GM19023 (cell line): ENCODE measurements at regions not wholly inside any gene's neighbourhood (a gene's known extent, or its start where the extent isn't known, plus 50 kb on each side); places are given as distances from the start of the nearest gene placed in this dataset.

ENCODE experiments used
- ATAC-seq: cut with Tn5 transposase; IDR thresholded peaks from one replicate; pipeline ENCODE4 v1.9.1; 2021; ENCODE audit warnings: mild to moderate bottlenecking, moderate library complexity; ENCODE audit not compliant: unreplicated experiment

DNA sequence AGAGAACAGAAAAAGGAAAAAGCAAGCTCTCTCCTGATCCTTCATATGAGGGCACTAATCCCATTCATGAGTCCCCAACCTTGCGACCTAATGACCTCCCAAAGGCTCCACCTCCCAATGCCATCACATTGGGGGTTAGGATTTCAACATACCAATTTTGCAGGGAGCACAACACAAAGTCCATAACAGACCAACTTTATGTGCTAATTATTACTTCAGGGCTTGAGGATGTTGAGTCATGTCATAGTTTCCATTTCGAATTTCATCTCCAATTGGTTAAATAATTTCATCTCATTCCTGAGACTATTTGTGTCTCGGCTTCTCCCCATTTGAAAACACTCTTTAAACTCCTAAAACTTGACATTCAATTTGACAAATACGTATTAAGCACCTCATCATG, 69.9 kb upstream of the KLF7 start:
- no peak for ATAC-seq

DNA sequence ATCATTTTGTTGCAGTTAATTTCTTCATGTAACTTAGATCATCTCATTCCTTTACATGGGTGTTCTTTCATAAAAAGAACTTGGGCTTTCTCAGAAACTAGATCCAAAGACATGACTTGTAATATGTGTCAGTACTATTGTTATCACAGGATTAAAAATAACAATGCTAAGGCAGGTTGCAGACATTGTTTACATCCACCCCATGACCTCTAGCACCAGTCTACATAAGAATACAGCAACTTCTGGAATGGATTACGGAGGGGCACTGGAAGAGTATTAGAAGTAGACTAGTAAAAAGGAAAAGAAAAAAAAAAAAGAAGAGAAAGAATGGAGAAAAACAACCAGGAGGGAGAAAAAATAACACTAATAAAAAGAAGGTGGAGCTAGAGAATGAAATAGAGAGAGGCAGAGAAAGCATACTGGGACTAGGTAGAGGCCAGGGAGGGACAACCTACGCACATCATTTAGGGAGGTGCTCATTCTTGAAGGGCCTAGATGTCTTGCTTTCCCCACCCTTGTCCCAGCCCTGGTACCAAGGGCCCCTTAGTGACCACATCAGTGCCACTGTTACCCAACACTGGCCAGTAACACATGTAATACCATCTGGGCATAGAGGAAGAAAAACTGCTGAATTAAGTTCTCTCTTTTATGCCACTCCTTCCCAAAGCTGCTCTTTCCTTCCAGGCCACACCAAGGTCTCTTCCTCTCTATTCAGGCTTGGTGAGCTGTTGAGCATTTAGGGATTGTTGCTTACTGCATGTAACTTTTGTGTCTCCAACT, 70.6 kb upstream of the KLF7 start:
- ATAC-seq = no peak

DNA sequence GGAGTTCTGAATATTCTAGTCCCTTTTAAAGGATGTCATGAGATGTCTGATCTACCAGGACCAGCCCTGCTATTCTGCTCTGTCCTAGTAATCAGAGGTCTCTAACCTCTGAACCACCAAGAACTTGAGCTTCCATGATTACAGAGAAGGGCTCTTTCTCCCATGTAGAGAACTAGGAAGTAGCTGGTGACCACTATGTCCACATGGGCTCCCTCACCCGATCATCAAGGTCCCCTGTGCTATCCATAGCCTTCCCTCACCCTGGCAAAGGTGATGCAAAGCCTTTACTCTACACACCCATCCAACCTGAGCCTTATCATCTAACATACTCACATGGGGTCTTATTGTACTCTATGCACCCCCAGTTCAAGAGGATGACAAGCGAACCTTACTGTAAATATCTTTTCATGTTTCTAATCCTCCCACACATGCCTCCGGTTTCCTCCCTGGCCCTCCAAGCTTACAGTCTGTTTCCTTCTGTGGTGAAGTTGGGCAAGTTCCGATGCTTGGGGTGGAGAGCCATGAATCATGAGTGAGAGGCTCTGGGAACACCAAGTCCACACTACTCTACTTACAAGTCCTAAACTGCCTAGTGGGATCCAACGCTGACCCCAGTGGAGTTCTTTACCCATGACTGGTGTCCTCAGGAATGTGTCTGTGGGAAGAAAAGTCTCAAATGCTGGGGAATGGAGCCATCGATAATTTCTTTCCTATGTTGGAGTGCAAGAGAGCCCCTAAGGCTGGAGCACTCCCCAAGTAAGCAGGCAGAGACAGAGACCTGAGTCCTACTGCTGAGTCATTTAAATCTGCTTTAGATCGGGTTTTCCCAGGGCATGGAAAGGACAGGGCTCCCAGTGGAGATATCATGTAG, 73.3 kb upstream of the KLF7 start:
- no peak for ATAC-seq

DNA sequence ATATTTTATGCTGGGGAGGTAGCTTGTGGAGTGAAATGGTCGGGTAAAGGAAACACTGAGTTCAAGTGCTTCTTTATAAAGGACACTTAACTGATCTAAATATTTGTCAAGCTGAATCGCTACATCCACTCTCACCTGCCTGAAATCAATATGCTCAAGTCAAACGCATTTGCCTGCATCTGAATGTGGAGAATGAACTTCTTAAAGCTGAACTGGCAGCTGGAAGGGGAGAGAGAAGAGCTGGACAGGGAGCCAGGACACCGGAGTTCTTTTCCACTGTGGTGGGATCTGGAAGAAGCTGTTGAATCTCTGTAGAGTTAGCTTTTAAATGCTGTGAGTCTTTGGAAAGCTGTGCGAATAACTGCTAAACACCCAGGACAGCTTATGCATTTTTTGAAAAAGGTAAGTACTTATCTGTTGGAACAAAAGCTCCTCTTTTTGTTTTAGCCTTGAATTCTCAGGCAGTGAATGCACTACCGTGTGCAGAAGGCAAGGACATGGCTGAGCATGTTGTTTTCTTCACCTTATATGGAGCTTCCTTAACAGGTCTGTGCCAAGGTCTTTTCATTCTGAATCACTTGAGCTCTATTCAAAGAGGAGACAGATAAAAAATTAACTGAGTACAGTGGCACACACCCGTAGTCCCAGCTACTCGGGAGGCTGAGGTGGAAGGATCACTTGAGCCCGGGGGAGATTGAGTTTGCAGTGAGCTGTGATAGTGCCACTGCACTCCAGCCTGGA, 74.2 kb upstream of the KLF7 start:
- no peak for ATAC-seq

DNA sequence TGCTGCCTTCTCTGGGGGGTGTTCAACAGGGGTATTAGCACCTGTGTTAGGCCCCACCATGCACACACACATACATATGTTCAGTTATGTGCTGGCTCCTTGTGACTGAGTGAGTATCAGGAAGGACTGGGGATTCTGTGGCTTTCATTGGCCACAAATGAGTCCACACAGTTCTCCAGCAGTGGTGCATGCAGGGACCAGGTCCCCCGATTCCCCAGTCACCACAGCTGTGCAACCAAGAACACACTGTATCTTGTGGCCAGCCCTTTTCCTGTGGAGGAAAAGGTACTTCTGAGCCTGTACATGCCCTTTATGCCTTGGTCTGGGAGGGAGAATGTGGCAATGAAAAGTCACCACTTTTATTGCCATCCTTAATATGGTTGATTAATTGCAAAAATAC, 74.9 kb upstream of the KLF7 start:
- no peak for ATAC-seq

DNA sequence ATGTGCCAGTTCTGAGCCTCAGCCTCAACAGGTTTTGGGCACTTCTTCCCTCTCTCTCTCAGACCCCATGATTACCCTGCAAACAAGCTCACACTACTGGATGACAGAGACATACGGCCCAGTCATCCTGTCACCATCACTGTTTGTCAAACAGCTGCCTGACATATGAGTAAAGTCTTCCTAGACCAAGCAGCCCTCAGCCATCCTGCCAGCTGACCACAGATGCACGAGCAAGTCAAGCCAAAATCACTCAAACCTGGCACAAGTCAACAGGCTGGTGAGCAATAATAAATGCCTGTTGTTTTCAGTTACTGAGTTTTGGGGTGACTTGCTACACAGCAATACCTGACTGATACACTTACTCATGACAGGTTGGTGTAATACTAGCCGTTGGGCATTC, 75.5 kb upstream of the KLF7 start:
- no peak for ATAC-seq

DNA sequence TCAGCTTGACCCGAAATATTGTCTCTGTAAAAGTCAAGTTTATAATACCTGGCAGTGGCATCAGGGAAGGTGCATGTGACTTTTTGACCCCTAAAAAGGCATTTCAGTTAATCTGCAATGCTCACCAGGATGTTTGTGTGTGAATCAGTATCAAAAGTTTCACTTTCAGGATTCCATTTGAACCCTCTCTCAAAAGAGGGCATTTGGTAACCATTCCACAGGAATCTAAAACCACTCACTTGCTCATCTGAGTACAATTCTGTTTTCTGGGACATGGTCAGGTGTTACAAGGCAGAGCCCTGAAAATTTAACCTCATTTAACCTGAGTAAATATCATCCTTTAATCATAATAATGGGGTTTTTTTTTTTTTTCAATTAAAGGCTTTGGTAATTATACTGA, 77.9 kb upstream of the KLF7 start:
- ATAC-seq = no peak

DNA sequence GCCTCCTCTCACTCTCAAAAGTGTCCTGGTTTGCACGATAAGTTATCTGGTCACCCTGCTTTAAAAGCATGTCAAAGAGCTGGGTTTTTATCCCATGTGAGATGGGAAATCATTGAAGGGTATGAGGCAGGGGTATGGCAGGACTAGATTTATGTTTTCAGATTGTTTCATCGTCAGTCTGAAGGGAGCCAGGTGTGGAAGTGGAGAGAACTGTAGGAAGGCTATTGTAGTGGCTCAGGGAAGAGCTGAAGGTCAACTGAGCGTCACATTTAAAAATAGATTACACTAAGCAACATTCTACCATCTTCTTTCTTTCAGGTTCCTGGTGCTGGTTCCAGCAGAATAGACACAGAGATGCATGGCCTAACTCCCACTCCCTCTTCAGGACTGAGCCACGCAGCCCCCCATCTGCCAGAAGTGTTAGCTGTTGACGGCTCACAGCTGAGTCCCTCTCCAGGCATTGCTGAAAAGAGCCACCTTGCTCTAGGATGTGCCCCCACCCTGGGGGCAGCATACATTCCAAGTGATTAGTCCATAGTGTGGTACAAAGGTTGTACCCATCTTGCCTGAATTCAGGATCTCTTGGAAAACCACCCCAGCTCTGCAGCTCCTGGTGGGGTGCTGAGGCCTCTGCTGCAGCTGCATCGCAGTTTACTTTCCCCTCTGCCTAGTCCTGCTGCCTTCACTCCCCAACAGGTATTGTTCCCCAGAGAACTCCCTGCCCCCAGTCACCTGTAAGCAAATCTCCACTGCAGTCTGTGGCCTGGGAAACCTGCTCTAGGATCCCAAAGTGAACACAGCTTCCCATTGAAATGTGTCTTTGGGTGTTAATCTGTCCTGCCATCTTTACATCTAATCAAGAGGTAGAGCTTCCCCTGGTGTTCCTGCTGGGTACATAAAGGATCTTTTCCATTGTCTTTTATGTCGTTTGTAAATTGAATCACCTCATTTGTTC, 79.5 kb upstream of the KLF7 start:
- no peak for ATAC-seq

DNA sequence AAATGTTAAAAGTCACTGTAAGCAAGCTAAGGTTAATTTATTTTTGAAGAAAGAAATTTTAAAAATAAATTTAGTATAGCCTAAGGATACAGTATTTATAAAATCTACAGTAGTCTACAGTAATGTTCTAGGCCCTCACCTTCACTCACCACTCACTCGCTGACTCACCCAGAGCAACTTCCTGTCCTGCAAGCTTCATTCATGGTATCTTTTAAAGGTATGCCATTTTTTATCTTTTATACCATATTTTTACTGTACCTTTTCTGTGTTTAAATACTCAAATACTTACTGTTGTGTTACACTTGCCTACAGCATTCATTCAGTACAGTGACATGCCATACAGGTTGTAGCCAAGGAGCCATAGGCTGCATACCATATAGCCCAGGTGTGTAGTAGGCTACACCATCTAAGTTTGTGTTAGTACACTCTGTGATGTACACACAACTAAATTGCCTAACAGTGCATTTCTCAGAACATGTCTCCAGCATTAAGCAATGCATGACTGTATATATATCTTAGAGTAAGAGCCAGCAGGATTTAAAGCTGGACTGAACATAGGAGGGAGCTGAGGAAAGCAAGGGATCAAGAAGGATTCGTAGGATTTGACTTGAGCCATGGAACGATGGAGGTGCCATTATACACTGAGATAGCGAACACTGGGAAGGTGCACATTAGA, 83.1 kb upstream of the KLF7 start:
- ATAC-seq = no peak

DNA sequence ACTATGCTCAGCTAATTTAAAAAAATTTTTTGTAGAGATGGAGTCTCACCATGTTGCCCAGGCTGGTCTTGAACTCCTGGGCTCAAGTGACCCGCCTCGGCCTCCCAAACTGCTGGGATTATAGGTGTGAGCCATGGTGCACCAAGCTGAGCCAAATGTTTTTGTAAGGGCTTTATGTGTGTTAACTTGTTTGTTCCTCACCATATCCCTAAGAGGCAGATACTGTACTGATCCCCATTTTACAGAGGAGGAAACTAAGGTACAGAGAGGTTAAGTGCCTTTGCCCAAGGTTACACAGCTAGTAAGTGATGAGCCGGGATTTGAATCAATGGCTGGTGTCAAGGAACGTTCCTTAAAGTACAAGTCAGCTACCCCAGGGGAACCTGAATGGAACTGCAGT, 85.3 kb upstream of the KLF7 start:
- no peak for ATAC-seq

DNA sequence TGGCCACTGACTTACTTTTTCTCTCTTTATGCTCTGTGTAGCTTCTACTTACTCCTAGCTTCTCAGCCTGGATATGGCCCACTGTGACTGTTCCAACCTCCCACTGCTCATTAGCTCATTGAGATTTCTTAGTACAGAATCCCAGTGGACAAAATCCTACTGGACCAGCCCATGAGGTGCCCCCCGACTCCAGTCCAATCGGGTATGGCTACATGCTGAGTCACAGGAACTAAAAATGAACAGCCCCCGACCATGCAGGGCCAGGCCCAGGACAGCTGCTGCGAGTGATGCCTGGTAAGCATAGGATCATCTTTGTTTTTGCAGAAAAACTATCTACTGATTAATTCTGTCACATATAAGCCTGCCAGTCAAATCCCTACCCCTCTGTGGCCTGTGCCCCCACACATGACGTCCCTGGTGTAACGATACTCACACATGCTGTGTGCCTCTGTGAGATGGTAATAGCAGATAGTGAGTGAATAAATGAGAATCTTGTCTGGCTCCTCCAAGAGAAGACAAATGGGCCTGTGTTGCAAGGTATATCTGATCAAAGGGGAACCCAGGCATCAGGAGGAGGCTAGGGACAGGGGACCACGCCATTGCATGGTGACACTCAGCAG, 85.9 kb upstream of the KLF7 start:
- ATAC-seq = no peak

DNA sequence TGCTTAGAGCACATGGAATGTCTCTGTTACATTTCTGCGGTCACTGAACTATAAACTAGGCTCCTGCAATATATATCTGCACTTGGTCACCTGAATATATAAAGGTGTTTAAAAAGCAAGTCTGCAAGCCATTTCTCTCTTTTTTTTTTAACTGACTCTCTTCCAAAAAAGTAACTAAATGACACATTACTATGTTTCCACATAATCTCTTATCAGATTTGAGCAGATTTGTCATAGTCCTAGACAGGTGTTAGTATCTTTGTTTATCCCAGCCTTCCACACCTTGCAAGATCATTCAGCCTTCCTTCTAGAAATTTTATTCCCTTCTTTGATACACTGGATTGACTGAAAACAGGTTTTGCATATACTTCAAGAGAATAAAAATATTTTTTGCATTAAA, 86.7 kb upstream of the KLF7 start:
- ATAC-seq = no peak

DNA sequence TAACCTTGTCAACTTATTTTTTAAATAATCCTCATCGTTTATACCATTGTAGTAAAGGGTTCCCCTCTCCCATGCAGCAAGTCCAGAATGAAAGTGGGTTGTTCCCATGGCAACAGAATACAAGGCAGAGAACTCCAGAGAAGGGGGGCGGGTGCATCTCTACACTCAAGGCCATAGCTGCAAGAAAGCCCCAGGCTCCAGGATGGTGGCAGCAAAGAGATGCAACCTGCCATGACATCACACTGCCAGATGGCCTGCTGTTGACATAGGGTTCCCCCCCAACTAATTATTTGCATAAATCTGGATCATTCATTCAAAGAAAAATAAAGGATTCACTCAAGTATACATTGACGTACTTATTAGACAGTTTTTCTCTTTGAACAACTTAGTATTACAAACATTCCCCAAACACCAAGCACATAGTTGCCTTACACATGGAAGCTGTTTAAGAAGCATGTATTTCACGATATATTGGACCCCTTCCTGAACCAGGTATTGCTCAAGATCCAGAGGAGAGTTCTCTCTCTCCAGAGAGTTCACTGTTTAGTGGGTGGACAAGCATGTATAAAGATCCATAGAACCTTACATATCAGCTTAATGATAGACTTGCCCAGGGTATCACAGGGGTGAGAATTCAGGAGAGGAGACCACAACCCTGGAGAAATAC, 87.4 kb upstream of the KLF7 start:
- ATAC-seq = no peak

DNA sequence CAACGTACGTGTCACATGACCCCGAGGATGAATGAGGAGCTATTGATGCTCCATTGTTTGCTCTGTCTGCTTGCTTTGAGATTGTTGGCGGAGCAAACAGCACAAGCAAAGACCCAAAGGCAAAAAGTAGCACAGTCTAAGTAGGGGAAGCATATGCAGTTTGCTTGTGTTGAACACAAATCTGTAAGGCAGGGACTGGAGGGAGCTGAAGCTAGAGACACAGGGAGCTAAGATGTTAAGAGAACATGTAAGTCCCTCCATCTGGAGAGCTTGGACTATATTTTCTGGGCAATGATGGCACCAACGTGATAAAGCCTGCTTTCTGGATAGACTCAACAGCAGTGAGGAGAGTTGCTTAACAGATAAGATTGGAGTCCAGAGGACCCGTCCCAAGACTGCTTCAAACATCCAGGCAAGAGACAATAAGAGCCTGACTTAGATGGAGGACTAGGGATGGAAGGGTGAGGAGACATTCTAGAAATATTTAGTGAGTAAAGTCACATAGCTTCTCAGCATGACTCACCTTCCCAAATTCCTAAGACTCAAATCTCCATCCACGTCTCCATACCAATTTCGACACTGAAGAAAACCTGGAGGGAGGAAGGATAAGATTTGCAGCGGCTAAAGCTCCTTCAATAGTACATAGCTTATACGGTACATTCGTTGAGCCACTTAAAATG, 88.1 kb upstream of the KLF7 start:
- no peak for ATAC-seq

DNA sequence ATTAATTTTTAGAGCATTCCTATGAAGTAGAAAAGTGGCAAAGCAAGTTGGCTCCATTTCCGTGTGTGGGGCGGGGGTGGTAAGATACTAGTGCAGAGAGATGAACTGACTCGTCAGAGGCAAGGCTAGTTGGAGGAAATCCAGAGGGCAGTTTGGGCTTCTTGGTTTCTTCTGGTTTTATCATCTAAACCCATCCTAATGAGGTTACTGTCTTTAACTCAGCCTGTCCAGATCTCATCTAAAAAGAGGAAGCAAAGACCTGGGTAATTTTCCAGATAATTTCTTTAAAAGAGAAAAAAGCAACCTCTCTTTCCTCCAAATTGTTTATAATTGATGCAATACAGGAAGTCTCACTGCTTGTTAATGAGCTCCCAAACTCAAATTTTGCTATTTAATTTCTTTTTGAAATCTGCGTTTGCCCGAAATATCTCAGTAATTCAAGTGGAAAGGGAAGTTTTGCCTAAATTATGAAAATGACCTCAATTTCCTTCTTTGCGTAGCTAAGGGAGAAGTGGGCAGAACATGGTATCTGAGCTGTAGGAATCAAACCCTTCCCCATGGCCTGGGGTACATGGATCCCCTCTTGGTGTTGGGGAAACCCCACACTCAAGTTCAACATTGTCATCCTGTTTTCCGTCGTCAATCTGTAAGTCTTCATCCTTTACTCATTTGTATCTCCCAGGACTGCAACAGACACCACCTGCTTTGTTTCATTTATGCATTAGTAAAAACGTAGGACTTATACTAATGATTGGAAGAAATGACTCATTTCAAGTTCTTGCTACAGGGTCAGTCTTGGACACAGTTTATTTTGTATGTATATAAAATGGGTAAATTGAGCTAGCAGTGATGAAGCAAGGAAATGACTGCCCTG, 89.1 kb upstream of the KLF7 start:
- ATAC-seq = no peak

DNA sequence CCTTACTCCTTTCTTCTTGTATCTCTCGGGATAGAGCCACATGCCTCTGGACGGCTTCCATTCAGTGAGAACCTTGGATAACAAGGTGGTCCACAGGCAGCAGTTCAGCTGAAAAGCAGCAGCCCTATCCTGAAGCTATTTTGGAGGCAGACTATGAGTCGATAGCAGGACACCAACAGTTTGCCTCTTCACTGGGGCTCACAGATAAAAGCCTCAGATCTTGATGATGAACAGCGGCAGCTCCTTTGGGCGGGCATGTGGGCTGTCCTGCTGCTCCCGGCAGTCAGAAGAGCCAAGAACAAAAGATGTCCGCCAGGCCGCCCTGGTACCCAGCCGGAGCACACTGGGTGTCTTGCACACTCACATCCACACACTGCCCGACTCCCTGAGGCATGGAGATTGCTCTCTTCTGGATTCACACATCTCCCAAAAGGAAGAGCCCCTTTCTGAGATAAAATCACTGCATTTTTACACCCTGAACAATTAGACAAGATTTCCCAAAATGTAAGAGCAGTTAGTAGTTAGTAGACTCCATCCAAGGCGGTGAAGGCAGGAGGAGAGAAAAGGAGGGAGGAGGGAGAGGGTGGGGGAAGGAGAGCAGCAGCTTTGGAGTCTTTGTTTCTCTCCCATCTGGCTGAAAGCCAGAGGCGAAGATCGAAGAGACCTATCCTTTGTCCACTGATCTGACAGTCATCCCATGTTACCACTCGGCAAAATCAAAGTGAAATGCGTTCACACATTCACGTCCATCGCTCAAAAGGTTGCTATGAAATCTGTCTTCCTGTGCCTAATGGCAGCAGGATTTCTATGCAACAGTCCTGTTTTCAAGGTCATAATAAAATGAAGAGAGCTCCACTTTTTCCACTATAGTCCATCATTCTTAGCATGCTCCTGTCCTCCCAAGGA, 90.1 kb upstream of the KLF7 start:
- no peak for ATAC-seq
